OCI-LY1 (cell line): ENCODE measurements at regions not wholly inside any gene's neighbourhood (a gene's known extent, or its start where the extent isn't known, plus 50 kb on each side); places are given as distances from the start of the nearest gene placed in this dataset.

Source experiments
- H2AFZ ChIP-seq: fragments of 200-600 bp; sonication (generic), shearing (Covaris generic); 2 replicates; pipeline ENCODE4 v1.6.0; 2014; ENCODE audit warnings: antibody characterized with exemption, mild to moderate bottlenecking, low read length
- H3F3A ChIP-seq: fragments of 200-600 bp; sonication (generic), shearing (Covaris generic); 2 replicates; pipeline ENCODE4 v1.6.0; 2014; ENCODE audit warnings: mild to moderate bottlenecking, antibody characterized with exemption, low read length, moderate library complexity; ENCODE audit not compliant: insufficient read depth
- H3K27ac ChIP-seq: fragments of 200-600 bp; sonication (generic); 2 replicates; pipeline ENCODE4 v1.5.1; 2014; ENCODE audit warnings: low read length, mixed run types, mild to moderate bottlenecking, low read depth; ENCODE audit not compliant: poor library complexity, severe bottlenecking
- H3K27me3 ChIP-seq: fragments of 200-600 bp; sonication (generic); 2 replicates; pipeline ENCODE4 v1.6.0; 2014; ENCODE audit warnings: antibody characterized with exemption, mild to moderate bottlenecking, low read length, moderate library complexity; ENCODE audit not compliant: insufficient read depth
- H3K36me3 ChIP-seq: fragments of 200-600 bp; sonication (generic); 2 replicates; pipeline ENCODE4 v1.6.1; 2014; ENCODE audit warnings: mild to moderate bottlenecking, antibody characterized with exemption, low read length, moderate library complexity, mixed read lengths; ENCODE audit not compliant: insufficient read depth
- H3K4me1 ChIP-seq: fragments of 200-600 bp; sonication (generic); 2 replicates; pipeline ENCODE4 v1.5.1; 2014; ENCODE audit warnings: mild to moderate bottlenecking, low read length, moderate library complexity; ENCODE audit not compliant: insufficient read depth, severe bottlenecking
- H3K4me2 ChIP-seq: fragments of 200-600 bp; sonication (generic), shearing (Covaris generic); 2 replicates; pipeline ENCODE4 v1.6.1; 2014; ENCODE audit warnings: low read length
- H3K4me3 ChIP-seq: fragments of 200-600 bp; sonication (generic); 2 replicates; pipeline ENCODE4 v1.5.1; 2014; ENCODE audit warnings: low read length, low read depth, mild to moderate bottlenecking, mixed read lengths; ENCODE audit not compliant: poor library complexity, severe bottlenecking
- H3K79me2 ChIP-seq: fragments of 200-600 bp; shearing (Covaris generic); 2 replicates; pipeline ENCODE4 v1.6.1; 2016; ENCODE audit warnings: mixed run types, low read length, mixed read lengths; ENCODE audit not compliant: insufficient read depth
- H3K9ac ChIP-seq: fragments of 200-600 bp; sonication (generic), shearing (Covaris generic); 2 replicates; pipeline ENCODE4 v1.6.1; 2014; ENCODE audit warnings: mild to moderate bottlenecking, low read length, mixed read lengths
- H3K9me2 ChIP-seq: fragments of 200-600 bp; sonication (generic), shearing (Covaris generic); 2 replicates; pipeline ENCODE4 v1.6.1; 2014; ENCODE audit warnings: low read depth, mild to moderate bottlenecking, low read length, mixed read lengths
- H3K9me3 ChIP-seq: fragments of 200-600 bp; shearing (Covaris generic); 2 replicates; pipeline ENCODE4 v1.6.1; 2014; ENCODE audit warnings: low read length, mixed read lengths
- H4K20me1 ChIP-seq: fragments of 200-600 bp; sonication (generic), shearing (Covaris generic); 2 replicates; pipeline ENCODE4 v1.6.0; 2016; ENCODE audit warnings: mild to moderate bottlenecking, low read length; ENCODE audit not compliant: insufficient read depth
- EZH2 ChIP-seq: fragments of 200-600 bp; sonication (generic), shearing (Covaris generic); IDR thresholded peaks from 2 replicates; pipeline ENCODE4 v1.8.0; 2017; ENCODE audit warnings: borderline replicate concordance, mixed run types, mild to moderate bottlenecking, antibody characterized with exemption, low read length, moderate library complexity, mixed read lengths
- TF ChIP-seq, protein P1 (sequence below): fragments of 200-600 bp; sonication (generic), shearing (Covaris generic); IDR thresholded peaks from 2 replicates; pipeline ENCODE4 v1.5.1; 2017; ENCODE audit warnings: mild to moderate bottlenecking, antibody characterized with exemption, low read length, moderate library complexity, mixed read lengths

DNA sequence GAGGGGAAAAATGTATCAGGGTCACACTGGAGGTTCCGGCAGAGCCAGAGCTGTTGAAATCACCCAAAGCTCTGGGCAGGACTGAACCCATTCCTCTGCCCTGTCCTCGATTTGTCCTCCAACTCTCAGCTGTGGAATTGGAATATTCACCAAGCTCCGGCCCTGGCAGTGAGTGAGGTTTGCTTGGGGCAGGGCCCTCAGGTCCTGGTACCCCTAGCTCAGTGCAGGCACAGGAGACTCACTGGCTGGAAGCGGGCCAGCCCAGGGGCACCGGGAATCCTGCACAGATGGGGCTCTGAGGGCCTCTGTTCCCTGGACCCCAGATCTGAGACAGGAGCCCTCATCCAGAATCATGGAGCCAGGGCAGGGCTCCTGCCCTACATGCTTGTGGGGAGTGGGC lies 1322.3 kb downstream of the UQCRFS1 start:
- Histone ChIP-seq H3K9me3 (no peaks in the 10 kb centered on the region), H3K4me2 (no peak overlapping the region), H3K36me3 (no peaks in the 10 kb centered on the region)

DNA sequence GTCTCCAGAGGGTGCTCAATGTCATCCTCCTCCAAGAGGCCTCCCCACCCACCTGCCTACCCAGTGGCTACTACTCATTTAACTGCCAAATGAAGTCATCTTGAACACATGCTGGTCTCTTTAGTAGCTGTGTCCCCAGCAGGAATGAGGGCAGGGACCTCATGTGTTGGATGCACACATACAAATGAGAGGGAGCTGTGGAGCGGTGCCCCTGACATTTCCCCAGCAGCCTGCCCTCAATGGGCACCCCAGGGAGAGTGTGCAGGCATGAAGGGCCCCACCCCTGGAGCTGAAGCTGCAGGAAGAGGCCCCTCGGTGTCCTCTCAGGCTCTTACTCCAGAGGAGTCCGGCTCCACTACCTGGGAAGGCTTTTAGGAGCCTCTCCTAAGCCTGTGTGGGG lies 1322.7 kb downstream of the UQCRFS1 start:
- Histone ChIP-seq H3K79me2 (no peaks in the 10 kb centered on the region), H4K20me1 (no peaks in the 10 kb centered on the region), H3K9me2 (no peaks in the 10 kb centered on the region), H3K27me3 (no peaks in the 10 kb centered on the region), H3K4me2 (no peak overlapping the region), H2AFZ (no peak overlapping the region), H3K36me3 (no peaks in the 10 kb centered on the region), H3F3A (no peaks in the 10 kb centered on the region), H3K9ac (no peak overlapping the region), H3K9me3 (no peaks in the 10 kb centered on the region), H3K27ac (no peak overlapping the region), H3K4me3 (no peak overlapping the region), H3K4me1 (no peaks in the 10 kb centered on the region)
- no peak for TF ChIP-seq EZH2
- TF ChIP-seq, protein P1, sequence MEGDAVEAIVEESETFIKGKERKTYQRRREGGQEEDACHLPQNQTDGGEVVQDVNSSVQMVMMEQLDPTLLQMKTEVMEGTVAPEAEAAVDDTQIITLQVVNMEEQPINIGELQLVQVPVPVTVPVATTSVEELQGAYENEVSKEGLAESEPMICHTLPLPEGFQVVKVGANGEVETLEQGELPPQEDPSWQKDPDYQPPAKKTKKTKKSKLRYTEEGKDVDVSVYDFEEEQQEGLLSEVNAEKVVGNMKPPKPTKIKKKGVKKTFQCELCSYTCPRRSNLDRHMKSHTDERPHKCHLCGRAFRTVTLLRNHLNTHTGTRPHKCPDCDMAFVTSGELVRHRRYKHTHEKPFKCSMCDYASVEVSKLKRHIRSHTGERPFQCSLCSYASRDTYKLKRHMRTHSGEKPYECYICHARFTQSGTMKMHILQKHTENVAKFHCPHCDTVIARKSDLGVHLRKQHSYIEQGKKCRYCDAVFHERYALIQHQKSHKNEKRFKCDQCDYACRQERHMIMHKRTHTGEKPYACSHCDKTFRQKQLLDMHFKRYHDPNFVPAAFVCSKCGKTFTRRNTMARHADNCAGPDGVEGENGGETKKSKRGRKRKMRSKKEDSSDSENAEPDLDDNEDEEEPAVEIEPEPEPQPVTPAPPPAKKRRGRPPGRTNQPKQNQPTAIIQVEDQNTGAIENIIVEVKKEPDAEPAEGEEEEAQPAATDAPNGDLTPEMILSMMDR: no peak

More for the DNA sequence above, 1322.3 kb downstream of the UQCRFS1 start:
- Histone ChIP-seq H3K9me2 (no peaks in the 10 kb centered on the region), H3K4me3 (no peak overlapping the region), H3K4me1 (no peaks in the 10 kb centered on the region), H3K9ac (no peak overlapping the region), H3K79me2 (no peaks in the 10 kb centered on the region), H4K20me1 (no peaks in the 10 kb centered on the region), H3F3A (no peaks in the 10 kb centered on the region), H3K27me3 (no peaks in the 10 kb centered on the region), H2AFZ (no peak overlapping the region), H3K27ac (no peak overlapping the region)
- no peak for TF ChIP-seq EZH2
- TF ChIP-seq, protein P1: no peak

DNA sequence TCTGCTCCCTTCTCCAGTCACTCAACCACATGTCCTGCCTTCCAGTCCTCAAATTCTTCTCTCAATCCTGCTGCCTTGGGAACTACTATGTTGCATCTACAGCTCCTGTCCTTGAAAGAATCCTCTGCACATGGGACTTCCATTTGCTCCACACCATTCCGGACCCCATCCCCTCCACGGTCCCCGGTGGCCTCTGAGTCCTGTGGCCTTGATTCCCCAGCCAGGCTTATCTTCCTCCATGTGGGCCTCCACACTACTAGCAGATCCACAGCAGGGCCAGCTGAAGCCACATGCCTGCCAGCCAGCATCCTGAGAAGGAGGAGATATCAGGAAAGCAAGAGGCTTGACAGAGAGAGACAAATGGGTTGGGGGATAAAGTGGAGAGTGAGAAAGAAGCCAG lies 1323.8 kb downstream of the UQCRFS1 start:
- TF ChIP-seq EZH2: no peak
- TF ChIP-seq, protein P1: no peak
- no peaks in the 10 kb centered on the region for H3K9me2 ChIP-seq
- H3F3A ChIP-seq: no peaks in the 10 kb centered on the region
- H3K36me3 ChIP-seq: no peaks in the 10 kb centered on the region
- H4K20me1 ChIP-seq: no peaks in the 10 kb centered on the region
- H3K4me3 ChIP-seq: no peak overlapping the region
- H3K4me2 ChIP-seq: no peak overlapping the region
- no peaks in the 10 kb centered on the region for H3K9me3 ChIP-seq
- no peaks in the 10 kb centered on the region for H3K27me3 ChIP-seq
- no peaks in the 10 kb centered on the region for H3K79me2 ChIP-seq
- H2AFZ ChIP-seq: no peak overlapping the region
- H3K27ac ChIP-seq: no peak overlapping the region
- no peak overlapping the region for H3K9ac ChIP-seq
- H3K4me1 ChIP-seq: no peaks in the 10 kb centered on the region
